Small intestine (tissue), 7 donors: ENCODE measurements at regions not wholly inside any gene's neighbourhood (a gene's known extent, or its start where the extent isn't known, plus 50 kb on each side); places are given as distances from the start of the nearest gene placed in this dataset.

Source experiments
- DNase-seq, 2 donors: peaks; one replicate each; pipeline versions ENCODE4 v3.0.0 to v3.0.0-alpha.2; 2013
- FAIRE-seq: peaks from 2 replicates; lab custom pipeline; 2012; peaks lifted over from hg19 to GRCh38; lab: Jason Lieb, UNC
- H3K27ac ChIP-seq, 3 donors: one replicate each; pipeline ENCODE4 v1.5.1; 2013; ENCODE audit warnings: low read length in 2 of 3, mild to moderate bottlenecking in 2 of 3, control low read depth in 1 of 3, inconsistent platforms in 1 of 3, low read depth in 1 of 3, moderate library complexity in 1 of 3
- H3K27me3 ChIP-seq, 3 donors: one replicate each; pipeline ENCODE4 v1.6.1; 2013; ENCODE audit warnings: low read length in 3 of 3, inconsistent platforms in 1 of 3; ENCODE audit not compliant: control insufficient read depth in 3 of 3, insufficient read depth in 3 of 3
- H3K36me3 ChIP-seq, 3 donors: one replicate each; pipeline ENCODE4 v1.6.1; 2013; ENCODE audit warnings: low read length in 3 of 3, inconsistent platforms in 1 of 3, low read depth in 1 of 3, mild to moderate bottlenecking in 1 of 3, moderate library complexity in 1 of 3; ENCODE audit not compliant: control insufficient read depth in 3 of 3, insufficient read depth in 2 of 3
- H3K4me1 ChIP-seq, 3 donors: one replicate each; pipeline ENCODE4 v1.6.1; 2013; ENCODE audit warnings: low read length in 2 of 3, inconsistent platforms in 1 of 3, low read depth in 1 of 3, mild to moderate bottlenecking in 1 of 3, moderate library complexity in 1 of 3; ENCODE audit not compliant: control insufficient read depth in 3 of 3, insufficient read depth in 2 of 3
- H3K4me3 ChIP-seq, 3 donors: one replicate each; pipeline ENCODE4 v1.5.1; 2013; ENCODE audit warnings: low read length in 3 of 3, control low read depth in 1 of 3, inconsistent platforms in 1 of 3, low read depth in 1 of 3, mild to moderate bottlenecking in 1 of 3, moderate library complexity in 1 of 3
- H3K9me3 ChIP-seq, 2 donors: one replicate each; pipeline ENCODE4 v1.6.1; 2013; ENCODE audit warnings: low read depth in 1 of 2, low read length in 1 of 2; ENCODE audit not compliant: control insufficient read depth in 2 of 2, insufficient read depth in 1 of 2
- WGBS, 3 donors: extraction: QIAGEN DNeasy Blood & Tissue Kit; methylation state at CpG; one replicate each; pipeline ENCODE4 v1.1.7; 2013; 5-methylcytosine and 5-hydroxymethylcytosine counted together
- donor health status: healthy with polysubstance abuse.
- donor health status: control.
- donor health status: control.
- donor health status: Bipolar disorder and iron deficiency.
- donor health status: healthy.

DNA sequence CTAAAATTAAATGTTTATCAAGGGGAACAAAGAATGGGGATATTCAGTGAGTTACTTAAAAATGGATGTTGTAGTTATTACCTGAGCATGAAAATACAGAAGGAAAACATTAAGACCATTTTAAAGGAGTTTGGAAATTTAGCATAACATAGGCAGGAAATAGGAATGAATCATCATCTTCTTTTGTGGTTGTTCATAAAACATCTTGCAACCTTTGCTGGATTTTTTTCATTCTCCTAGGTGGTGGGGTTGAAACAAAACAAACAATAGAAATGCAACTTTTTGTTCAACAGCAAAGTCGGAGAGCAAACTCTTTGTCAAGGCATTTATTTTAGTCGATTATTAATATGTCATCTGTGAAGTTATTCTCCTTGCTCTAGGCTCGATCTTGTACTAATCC lies 275.1 kb downstream of the IPO8 start:
- no peak overlapping the region for H3K27ac ChIP-seq
- WGBS, 3 donors: 62 to 77% (median 77%) methylated on average over 3 of the region's 3 CpGs
- FAIRE-seq: no peak
- H3K4me3 ChIP-seq: no peak overlapping the region
- peaks cover 0 to 26% of the 10 kb centered on the region in 2 donors for H3K9me3 ChIP-seq
- H3K36me3 ChIP-seq: no peaks in the 10 kb centered on the region
- no peak for DNase-seq
- H3K27me3 ChIP-seq: no peaks in the 10 kb centered on the region
- no peaks in the 10 kb centered on the region for H3K4me1 ChIP-seq

DNA sequence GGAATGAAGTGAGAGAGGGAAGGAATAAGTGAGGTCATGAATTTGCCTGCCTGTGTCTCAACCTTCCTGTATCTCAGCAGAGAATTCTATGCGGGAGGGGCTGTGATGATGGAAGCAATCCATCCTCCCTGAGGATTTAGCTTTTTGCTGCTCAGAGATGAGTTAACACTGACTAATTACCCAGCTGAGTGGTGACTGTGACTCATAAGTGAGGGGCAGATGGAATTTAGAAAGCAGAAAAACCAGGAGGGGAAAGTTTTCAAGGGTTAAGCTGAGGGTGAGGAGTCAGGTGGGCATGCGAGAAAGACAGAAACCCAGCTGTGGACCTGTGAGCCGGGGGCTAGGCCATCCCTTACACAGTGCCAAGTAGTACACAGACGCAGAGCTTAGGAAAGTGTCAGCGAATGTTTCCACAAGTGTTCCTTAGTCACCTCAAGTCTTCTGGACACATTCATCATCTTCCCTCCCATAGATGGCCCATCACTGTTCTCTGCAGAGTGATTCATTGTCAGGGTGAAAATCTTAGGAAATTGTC lies 277.9 kb downstream of the IPO8 start:
- Histone ChIP-seq H3K27me3 (no peaks in the 10 kb centered on the region), H3K27ac (no peak overlapping the region), H3K4me3 (no peak overlapping the region), H3K9me3 (peaks cover 0 to 10% of the 10 kb centered on the region in 2 donors), H3K4me1 (no peaks in the 10 kb centered on the region), H3K36me3 (no peaks in the 10 kb centered on the region)
- 76 to 87% (median 85%) methylated on average over 5 of the region's 5 CpGs for WGBS, 3 donors
- DNase-seq (no peak), FAIRE-seq (no peak)

DNA sequence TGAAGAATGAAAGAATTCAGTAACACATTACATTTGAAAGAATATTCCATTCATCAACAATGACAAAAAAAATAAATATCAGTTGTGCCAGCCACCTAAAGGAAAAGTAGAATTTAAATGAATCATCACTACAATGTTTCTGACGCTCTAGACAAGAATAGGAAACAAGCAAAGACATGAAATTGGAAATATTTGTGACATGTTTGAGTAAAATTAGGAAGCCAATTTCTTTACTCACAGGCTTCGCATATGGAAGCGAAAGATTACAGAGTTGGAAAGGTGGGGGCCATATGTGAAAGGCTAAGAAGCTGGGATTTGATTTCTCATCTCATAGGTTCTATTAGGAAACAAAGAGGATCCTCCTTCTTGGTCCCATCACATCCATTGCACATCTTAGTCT lies 279.0 kb downstream of the IPO8 start:
- H3K4me1 ChIP-seq: no peaks in the 10 kb centered on the region
- 86 to 95% (median 92%) methylated on average over 3 of the region's 3 CpGs for WGBS, 3 donors
- no peaks in the 10 kb centered on the region for H3K27me3 ChIP-seq
- H3K4me3 ChIP-seq: no peak overlapping the region
- H3K9me3 ChIP-seq: peaks cover 0 to 10% of the 10 kb centered on the region in 2 donors
- no peak for DNase-seq
- FAIRE-seq: no peak
- H3K36me3 ChIP-seq: no peaks in the 10 kb centered on the region
- H3K27ac ChIP-seq: no peak overlapping the region

DNA sequence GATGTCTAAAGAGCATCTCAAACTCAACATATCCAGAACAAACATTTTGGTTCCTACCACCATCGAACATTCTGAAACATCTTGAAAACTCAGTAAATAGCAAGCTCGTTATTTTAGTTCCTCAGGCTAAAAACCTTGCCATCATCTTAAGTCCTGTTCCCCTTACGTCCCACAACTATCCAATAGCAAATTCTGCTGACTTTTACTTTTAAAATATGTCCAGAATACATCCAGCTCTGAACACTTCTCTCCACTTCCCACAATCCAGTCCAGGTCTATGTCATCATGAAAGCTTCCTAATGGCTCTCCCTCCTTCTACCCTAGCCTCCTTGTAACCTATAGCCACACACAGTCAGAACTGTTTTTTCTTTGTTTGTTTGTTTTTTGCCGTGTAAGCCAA lies 279.9 kb downstream of the IPO8 start:
- peaks cover 0 to 8% of the 10 kb centered on the region in 2 donors for H3K9me3 ChIP-seq
- no peaks in the 10 kb centered on the region for H3K36me3 ChIP-seq
- H3K4me3 ChIP-seq: no peak overlapping the region
- DNase-seq (no peak), FAIRE-seq (no peak)
- H3K27ac ChIP-seq: no peak overlapping the region
- H3K4me1 ChIP-seq: no peaks in the 10 kb centered on the region
- no peaks in the 10 kb centered on the region for H3K27me3 ChIP-seq
- 68 to 77% (median 70%) methylated on average over 4 of the region's 4 CpGs for WGBS, 3 donors

DNA sequence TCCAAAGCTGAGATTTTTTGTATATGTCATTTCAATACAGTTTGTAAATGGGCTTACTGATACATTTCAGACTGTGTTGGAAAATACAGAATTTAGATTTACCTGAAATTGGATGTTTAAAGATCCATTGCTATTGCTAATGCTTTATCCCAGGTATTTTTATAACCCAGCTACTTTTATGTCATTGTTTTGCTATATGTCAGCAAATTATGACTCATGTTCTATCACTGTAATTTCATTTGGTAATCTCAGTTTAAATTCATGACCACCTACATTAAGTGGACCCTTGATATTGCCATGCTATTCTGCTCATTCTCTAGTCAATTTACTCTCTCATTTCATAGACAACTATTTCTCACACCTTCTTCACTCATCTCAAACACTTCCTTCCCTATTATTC lies 281.2 kb downstream of the IPO8 start:
- no peaks in the 10 kb centered on the region for H3K27me3 ChIP-seq
- no peak for FAIRE-seq

DNA sequence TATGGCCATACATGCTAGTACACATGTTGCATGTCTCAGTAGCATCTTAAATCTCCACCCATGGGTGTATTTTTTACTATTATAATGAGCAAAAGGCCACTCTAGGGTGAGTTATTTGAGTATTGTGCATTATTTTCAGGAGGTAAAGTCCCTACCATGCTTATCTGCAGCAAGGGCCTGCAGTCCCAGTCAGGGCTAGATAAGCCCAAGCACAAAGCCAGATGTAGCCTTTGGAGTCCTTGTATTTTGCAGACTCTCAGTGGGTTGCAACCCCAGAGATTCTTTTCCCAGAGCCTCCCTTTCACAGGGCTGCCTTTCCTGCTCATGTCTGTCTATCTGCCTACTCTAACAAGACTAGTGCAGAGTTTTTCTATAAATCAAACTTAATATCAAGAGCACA lies 295.3 kb downstream of the IPO8 start:
- FAIRE-seq (no peak), DNase-seq (no peak)
- H3K4me3 ChIP-seq: no peak overlapping the region
- H3K36me3 ChIP-seq: no peaks in the 10 kb centered on the region
- no peaks in the 10 kb centered on the region for H3K27me3 ChIP-seq
- H3K4me1 ChIP-seq: no peaks in the 10 kb centered on the region
- H3K9me3 ChIP-seq: peaks cover 0 to 22% of the 10 kb centered on the region in 2 donors
- no peak overlapping the region for H3K27ac ChIP-seq

More for the DNA sequence above, 281.2 kb downstream of the IPO8 start:
- no peak for DNase-seq
- no peak overlapping the region for H3K4me3 ChIP-seq
- no peaks in the 10 kb centered on the region for H3K4me1 ChIP-seq
- peaks cover 0 to 8% of the 10 kb centered on the region in 2 donors for H3K9me3 ChIP-seq
- no peaks in the 10 kb centered on the region for H3K36me3 ChIP-seq
- H3K27ac ChIP-seq: no peak overlapping the region

DNA sequence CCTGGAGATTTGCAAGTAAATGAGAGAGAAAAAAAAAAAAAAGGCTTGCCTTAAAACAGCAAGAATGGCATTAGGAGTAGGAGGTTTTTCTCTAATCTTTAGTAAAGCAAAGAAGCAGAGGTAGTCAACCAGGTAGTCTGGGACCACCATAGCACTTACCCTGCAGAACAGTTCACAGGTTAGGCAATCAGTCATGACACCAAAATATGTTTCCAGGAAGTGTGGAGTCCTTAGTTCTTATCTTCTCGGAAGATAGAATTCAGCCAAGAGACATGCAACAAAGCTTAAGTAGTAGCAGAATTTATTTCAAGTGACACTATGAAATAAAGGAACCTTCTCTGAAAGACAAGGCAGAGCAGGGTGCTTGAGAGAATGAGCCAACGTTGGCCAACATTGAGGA lies 295.8 kb downstream of the IPO8 start:
- H3K4me3 ChIP-seq: no peak overlapping the region
- H3K9me3 ChIP-seq: peaks cover 0 to 21% of the 10 kb centered on the region in 2 donors
- H3K36me3 ChIP-seq: no peaks in the 10 kb centered on the region
- H3K27me3 ChIP-seq: no peaks in the 10 kb centered on the region
- H3K4me1 ChIP-seq: no peaks in the 10 kb centered on the region
- no peak overlapping the region for H3K27ac ChIP-seq
- 54 to 70% (median 55%) methylated on average over 2 of the region's 2 CpGs for WGBS, 3 donors
- DNase-seq (no peak), FAIRE-seq (no peak)

DNA sequence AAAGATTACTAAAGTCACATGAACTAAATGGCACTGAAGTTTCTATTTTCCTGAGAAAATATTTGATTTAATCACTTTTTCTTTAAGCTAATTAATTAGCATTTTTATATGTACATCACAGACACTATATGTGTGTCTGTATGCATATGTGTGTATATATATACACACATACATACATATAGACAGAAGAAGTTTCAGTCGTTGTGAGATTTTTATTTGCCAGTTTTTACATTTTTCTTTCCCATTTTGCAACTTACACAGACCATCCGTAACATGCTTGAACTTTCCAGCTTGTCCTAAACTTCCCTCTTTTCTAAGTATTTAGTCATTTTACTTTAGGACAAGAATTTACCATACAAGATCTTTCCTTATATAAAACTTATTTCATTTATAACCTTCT lies 299.1 kb downstream of the IPO8 start:
- no peak overlapping the region for H3K4me3 ChIP-seq
- FAIRE-seq (no peak), DNase-seq (no peak)
- H3K36me3 ChIP-seq: no peaks in the 10 kb centered on the region
- no peak overlapping the region for H3K27ac ChIP-seq
- H3K9me3 ChIP-seq: peaks cover 0 to 31% of the 10 kb centered on the region in 2 donors
- 65 to 72% (median 69%) methylated on average over 2 of the region's 2 CpGs for WGBS, 3 donors
- no peaks in the 10 kb centered on the region for H3K4me1 ChIP-seq
- no peaks in the 10 kb centered on the region for H3K27me3 ChIP-seq

DNA sequence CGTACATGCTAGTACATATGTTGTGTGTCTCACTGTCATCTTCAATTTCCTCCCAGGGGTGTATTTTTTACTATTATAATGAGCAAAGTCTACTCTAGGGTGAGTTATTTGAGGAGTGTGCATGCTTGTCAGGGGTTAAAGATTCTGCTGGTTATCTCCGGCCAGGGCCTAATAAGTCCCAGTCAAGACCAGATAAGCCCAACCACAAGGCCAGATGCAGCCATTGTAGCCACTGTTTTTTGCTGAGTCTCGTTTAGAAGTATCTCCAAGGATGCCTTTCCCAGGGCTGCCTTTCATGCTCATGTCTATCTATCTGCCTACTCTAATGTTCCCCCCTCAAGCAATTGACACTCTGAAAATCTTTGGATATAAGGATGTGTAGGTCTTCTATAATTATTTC lies 300.5 kb downstream of the IPO8 start:
- Histone ChIP-seq H3K9me3 (peaks cover 0 to 31% of the 10 kb centered on the region in 2 donors), H3K27ac (no peak overlapping the region), H3K4me3 (no peak overlapping the region), H3K4me1 (no peaks in the 10 kb centered on the region), H3K27me3 (no peaks in the 10 kb centered on the region), H3K36me3 (no peaks in the 10 kb centered on the region)
- DNase-seq (no peak), FAIRE-seq (no peak)
- 56 to 66% (median 63%) methylated on average over 3 of the region's 3 CpGs for WGBS, 3 donors
